ENCODE measurements at regions not wholly inside any gene's neighbourhood (a gene's known extent, or its start where the extent isn't known, plus 50 kb on each side); places are given as distances from the start of the nearest gene placed in this dataset.

GRCh38 chr2:137897082-137897481 lies 67.2 kb upstream of the HNMT start:
- TF ChIP-seq CTCF (IDR thresholded peaks at IDR 0.05; ENCODE audit: borderline replicate concordance, extremely low read depth, low read length, poor library complexity, severe bottlenecking): no peak
- no peak for TF ChIP-seq EZH2 (IDR thresholded peaks at IDR 0.05; ENCODE audit: borderline replicate concordance, low read depth, low read length, severe bottlenecking)

All from DND-41 (cell line).